Endothelial cell of hepatic sinusoid (primary cell): ENCODE measurements at regions not wholly inside any gene's neighbourhood (a gene's known extent, or its start where the extent isn't known, plus 50 kb on each side); places are given as distances from the start of the nearest gene placed in this dataset.
"Not testable (repeated sequence)": the region's sequence is repeated elsewhere in the genome, so short reads cannot be mapped to it uniquely, and the experiment has no call there.

Experiments used
- in situ Hi-C: cut with HindIII; loops from 2 replicates; pipeline ENCODE4 v1.10.0; 2017; ENCODE audit warnings: low sequenced_read_pairs

DNA sequence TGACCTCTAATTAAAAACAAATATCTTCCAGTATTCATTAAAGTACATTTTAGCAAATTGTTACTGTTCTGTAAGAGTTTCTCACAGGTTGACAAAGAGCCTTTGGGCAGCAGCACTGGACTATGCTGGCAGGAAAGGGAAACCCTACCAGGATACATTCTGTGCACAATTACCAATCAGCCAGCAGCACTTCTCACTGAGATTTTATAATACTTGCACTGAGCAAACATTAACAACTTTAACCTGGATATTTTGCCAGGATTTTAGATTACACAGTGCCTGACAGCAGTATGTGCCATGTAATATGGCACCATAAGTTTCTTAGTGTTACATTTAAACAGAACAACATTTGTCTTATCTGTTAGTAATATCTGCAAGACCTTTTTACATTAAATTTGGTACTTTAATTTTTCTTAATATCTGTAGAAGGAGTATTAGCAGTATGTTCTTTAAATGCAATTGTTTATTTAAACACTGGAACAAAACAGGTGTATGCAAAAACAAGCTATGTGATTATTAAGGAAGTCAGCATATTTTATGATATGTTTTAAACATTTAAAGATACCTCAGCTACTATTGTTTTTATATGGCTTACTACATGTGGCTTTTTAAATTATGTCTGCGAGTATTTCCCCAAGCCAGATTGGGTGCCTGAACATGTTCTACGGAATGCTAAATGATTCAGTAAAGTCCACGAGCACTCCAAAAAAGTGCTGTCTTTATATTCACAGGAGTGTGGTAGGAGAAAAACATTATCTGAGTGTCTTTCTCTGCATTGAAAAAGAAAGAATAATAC lies 699.0 kb upstream of the LUZP2 start:
- in situ Hi-C loops, result no loop called here

DNA sequence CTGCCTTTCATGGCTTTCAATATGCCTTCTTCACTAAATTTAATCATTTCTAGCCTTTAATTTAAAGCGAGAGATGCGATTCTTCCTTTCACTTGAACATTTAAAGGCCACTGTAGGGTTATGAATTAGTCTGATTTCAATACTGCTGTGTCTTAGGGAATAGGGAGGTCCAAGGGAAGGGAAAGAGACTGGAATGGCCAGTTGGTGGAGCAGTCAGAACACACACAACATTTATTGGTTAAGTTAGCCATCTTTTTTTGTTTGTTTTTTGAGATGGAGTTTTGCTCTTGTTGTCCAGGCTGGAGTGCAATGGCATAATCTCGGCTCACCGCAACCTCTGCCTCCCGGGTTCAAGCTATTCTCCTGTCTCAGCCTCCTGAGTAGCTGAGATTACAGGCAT lies 662.5 kb upstream of the LUZP2 start:
- in situ Hi-C loops, result not testable (repeated sequence)

DNA sequence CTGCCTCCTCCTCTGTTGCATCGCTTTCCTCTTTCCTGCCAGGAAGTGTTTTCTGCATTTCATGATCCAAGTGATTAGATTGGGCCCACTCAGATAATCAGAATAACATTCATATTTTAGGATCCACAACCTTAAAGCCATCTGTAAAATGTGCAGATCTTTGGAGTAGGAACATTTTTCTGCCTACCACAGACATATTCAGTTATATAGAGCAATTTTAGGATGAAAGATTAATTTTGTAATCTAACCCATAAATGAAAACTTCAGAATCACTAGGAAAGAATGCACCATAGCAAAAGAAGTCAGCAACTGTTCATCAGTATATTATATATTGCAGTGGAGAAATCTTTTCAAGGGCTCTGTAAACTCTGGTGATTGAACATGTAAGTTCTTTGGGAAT lies 659.9 kb upstream of the LUZP2 start:
- in situ Hi-C loops, result no loop called here

DNA sequence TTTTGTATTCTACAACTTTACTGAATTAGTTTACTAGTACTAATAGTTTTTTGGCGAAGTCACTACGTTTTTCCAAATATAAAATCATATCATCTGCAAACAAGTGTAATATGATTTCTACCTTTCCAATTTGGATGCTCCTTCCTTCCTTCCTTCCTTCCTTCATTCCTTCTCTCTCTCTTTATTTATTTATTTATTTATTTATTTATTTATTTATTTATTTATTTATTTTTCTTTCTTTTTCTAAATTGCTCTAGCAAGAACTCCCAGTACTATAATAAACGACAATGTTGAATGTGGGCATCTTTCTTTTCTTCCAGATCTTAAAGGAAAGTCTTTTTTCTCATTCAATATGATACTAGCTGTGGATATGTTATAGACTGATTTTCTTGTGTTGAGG lies 656.0 kb upstream of the LUZP2 start:
- in situ Hi-C loops, result no loop called here

DNA sequence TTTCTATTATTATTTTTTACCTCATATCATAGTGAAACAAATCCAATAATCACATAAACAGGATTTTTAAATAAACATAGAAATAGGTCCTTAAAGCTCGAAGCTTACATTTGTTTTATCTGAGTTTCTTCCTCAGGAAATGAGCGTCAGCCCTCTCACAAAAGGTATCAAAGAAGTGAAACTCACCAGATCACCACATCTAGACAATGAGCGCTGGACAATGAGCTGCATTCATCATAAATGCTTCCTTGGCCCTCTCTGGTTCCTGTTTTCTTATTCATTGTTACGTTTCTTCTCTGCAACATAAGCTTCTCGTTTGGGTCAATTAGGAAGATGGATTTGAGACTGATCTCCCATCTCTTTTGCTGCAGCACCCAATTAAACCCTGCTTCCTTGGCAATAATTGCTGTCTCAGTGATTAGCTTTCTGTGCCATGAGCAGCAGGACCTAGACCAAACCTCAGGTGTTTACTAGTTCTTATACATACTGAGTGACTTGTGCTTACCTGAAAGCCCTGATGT lies 649.9 kb upstream of the LUZP2 start:
- in situ Hi-C loops, result no loop called here

DNA sequence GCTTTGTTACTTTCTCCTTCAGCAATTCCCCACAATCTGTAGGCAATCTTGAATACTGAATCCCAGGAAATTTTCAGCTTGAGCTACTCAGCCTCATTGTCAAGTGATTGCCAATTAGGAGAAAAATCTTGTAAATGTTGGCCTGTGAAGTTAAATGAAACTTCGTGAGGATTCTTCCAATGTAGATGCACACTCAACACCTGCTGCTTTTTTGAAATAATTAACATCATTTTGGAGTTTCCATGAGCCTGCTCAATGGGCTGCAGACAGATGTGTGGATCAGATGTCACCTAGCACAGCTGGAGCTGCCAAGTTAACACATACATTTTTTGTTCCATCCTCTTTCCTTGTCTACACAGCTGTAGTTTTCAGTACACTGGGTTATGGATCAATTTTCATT lies 645.6 kb upstream of the LUZP2 start:
- in situ Hi-C loops, result no loop called here

DNA sequence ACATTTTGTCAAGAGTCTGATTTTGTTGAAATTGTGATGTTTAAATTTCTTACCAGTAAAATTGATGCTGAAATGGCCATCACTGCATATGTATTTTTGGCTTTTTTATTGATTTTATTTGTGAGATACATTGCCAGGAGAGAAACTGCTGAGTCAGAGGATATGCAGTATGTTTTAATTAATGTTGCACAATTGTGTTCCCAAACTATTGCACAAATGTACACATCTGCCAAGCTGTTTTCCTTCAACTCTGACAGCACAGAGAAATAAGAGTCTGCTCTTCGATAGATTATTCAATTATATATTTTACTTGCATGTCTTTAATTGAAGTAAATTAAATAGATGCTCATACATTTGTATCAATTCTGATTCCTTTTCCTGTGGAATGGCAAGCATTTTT lies 640.2 kb upstream of the LUZP2 start:
- in situ Hi-C loops, result no loop called here

DNA sequence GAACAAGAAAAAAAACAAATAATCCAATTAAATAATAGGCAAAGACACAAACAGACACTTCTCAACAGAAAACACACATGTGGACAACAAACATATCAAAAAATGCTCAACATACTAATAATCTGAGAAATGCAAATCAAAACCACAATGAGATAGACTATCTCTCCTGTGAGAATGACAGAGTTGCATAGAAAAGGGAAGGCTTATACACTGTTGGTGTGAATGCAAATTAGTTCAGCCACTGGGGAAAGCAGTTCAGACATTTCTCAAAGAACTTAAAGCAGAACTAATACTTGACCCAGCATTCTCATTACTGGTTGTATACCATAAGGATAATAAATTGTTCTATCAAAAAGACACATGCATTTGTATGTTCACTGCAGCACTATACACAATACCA lies 637.8 kb upstream of the LUZP2 start:
- in situ Hi-C loops, result no loop called here

DNA sequence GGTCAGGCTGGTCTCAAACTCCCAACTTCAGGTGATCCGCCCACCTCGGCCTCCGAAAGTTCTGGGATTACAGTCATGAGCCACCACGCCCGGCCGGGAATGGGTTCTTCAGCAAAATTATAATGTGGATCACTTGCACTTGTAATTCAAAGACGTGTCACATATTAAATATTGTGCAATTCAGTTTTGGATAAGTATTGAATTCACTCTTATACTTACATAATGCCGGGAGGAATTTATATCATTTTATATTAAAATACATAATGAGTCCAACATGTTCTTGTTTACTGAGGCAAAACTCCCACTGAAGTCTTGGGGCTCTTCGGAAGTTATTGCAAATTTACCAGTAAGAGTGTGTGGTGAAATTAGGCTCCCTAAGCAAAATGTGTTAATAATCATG lies 635.2 kb upstream of the LUZP2 start:
- in situ Hi-C loops, result no loop called here

DNA sequence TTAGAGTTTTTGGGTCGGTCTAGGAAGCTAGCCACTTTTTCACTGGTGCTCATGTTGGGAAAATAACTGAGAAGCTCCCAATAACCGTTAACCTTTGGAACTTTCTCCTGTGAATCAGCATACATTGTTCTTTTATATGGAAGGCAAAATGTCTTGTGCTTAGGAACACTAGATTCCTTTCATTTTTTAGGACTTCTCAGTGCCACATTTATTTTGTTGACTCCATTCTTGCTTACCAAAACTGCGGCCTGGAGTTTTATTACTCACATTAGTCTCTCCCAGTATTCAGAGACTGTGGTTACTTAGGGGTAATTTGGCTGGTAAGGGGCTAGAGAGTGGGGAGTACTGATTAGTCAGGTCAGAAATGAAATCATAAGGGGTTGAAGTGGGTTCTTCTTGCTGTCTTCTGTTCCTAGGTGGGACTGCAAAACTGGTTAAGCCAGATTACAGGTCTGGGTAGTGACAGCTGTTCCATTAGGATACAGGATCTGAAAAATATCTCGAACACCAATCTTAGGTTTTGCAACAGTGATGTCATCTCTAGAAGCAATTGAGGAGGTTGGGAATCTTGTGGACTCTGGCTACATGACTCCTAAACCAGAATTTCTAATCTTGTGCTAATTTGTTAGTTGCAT lies 631.4 kb upstream of the LUZP2 start:
- in situ Hi-C loops, result no loop called here

DNA sequence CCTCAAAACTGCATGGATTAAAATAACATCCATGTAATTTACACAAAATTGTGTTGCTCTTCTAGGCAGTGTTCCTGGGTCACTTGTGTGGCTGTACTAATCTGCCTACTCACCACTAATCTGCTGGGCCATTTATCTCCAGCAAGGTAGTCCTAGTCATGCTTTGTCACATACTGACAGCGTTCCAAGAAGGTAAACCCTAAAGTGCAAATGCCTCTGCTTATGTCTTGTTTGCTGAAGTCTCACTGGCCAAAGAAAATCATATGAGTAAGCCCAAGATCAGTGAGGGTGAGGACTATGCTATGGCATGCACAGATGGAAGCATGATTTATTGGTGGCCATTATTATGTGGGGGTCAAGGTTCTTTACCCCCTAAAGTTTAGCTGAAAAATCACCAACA lies 630.2 kb upstream of the LUZP2 start:
- in situ Hi-C loops, result no loop called here

DNA sequence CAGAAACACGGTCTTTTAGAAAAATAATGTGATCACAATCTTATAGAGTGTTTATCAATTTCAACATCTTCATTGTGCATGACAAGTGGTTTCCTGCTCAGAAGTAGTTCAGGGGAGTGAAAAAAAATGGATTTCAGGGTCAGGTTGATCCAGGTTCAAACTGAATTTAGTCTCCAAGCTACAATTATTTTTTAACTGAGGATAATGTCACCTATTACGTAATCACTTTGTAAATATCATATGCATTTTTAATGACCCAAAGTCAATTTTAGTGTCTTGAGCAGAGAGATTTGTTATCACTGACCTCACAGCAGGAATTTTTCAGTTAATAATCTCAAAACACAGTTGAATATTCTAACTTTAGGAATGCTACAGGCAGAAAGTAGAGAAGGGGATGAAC lies 627.2 kb upstream of the LUZP2 start:
- in situ Hi-C loops, result loop anchor here (5.0 kb wide), 1 partner anchor 58 kb away; no protein-coding TSS in a partner anchor

DNA sequence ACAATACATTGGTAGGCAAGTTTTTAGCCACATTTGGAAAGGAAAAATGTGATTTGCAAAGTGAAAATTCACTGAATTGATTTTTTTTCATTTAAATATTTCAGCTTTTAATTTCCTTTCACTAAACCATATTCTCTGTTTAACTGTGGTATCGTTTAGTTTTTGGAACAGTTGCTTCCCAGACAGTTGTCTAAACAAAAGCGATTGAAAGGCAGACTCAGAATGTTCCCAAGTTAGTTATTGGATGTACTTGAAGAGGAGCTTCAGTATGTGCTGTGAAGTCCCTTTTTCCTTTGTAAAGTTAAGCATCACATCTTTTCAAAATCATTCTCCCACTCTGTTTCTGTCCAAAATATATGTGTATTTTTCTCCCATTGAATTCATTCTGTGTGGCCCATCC lies 623.4 kb upstream of the LUZP2 start:
- in situ Hi-C loops, result loop anchor here (5.0 kb wide), 1 partner anchor 54 kb away; no protein-coding TSS in a partner anchor

DNA sequence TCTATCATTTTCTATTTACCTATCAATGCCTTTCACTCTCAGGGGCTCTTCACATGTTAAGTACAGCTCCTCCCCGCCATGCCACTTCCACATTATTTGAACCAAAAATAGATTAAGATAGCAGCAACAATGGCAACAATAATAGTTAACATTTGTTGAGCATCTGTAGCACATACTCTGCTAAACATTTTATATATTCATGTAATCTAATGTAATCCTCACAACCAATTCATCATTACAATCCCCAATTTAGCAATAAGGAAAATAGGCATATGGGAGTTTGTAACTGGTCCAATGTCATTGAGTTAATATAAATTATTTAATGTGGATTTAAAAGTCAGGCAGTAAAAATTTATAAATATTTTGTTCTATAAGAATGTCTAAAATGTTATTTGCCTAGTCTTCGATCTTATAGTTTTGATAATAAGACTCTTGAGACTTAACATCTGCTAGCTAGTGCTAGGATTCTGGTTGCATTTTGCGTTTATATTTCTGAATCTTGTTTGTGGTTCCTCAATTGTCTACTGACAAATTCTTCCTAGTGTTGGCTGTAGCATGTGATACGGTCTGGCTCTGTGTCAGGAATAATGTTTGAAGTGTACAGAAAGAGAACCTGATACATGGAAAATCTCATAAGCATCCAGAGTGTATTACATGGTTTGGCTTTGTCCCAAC lies 621.5 kb upstream of the LUZP2 start:
- in situ Hi-C loops, result no loop called here

DNA sequence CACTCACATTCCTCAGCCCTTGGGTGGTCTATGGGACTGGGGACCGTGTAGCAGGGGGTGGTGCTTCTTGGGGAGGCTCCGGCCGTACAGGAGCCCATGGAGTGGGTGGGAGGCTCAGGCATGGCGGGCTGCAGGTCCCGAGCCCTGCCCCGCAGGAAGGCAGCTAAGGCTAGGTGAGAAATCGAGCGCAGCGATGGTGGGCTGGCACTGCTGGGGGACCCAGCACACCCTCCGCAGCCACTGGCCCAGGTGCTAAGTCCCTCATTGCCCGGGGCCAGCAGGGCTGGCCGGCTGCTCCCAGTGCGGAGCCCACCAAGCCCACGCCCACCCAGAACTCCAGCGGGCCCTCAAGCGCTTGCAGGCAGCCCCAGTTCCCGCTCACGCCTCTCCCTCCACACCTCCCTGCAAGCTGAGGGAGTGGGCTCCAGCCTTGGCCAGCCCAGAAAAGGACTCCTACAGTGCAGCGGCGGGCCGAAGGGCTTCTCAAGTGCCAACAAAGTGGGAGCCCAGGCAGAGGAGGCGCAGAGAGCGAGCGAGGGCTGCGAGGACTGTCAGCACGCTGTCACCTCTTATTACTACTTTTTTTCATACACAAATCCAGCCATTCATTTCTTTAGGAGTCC lies 613.3 kb upstream of the LUZP2 start:
- in situ Hi-C loops, result not testable (repeated sequence)

DNA sequence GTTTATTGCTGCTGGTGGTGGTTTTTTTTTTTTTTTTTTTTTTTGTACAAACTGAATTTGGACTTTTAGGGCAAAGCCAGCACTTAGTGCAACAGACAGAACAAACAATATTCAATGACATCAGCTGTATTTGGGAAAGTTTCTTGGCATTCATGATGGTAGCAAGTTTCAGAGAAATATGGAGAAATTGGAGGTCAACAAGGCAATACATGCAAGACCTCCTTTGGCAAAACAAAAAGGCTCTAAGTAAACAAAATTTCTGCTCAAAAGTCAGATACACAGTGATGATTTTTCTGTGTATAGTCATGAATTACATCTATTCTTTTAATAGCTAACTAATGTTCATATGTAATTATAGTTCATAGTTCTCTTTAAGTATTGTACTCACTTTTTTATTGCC lies 612.5 kb upstream of the LUZP2 start:
- in situ Hi-C loops, result no loop called here

DNA sequence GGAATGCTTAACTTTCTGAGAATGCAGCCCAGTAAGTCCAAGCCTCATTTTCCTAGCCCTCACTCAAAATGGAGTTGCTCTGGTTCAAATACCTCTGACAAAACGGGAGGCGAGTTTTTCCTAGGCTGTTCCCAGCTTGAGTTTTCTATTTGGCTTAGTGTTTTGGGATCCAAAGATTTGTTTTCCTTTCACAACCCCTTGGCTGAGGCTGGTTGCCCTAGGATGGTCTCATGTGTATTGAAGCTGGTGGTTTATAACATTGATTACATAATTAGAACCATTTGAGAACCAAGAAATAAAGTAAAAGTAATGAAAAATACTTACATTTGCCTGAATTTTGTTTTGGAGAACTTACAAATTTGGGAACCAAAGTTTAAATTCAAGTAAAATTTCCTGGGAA lies 611.1 kb upstream of the LUZP2 start:
- in situ Hi-C loops, result no loop called here

DNA sequence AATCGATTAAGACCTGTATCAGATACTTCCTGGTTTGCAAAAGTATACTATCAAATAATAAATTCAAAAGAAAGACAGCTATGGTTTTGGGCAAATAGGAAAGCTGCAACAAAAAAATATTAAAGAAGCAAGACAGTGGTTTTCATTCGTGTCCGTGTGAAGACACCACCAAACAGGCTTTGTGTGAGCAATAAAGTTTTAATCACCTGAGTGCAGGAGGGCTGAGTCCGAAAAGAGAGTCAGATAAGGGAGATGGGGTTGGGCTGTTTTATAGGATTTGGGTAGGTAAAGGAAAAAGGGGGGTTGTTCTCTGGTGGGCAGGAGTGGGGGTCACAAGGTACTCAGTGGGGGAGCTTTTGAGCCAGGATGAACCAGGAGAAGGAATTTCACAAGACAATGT lies 609.7 kb upstream of the LUZP2 start:
- in situ Hi-C loops, result not testable (repeated sequence)

DNA sequence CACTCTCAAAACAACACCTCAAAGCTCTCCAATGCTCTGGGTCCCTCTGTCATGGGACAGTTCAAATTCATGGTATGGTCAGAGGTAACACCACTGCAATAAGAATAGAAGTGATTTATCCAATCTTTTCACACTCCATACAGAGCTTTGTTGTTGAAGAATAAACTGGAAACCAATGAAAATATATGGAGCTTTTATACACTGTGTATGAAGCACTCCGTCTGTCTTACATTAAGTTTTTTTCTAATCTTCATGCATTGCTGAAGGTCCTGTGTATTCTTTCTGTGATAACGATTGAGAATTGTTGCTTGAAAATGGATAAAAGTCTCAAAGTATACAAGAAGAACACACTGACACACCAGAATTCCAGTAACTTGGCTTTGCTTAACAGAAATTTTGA lies 603.7 kb upstream of the LUZP2 start:
- in situ Hi-C loops, result no loop called here

DNA sequence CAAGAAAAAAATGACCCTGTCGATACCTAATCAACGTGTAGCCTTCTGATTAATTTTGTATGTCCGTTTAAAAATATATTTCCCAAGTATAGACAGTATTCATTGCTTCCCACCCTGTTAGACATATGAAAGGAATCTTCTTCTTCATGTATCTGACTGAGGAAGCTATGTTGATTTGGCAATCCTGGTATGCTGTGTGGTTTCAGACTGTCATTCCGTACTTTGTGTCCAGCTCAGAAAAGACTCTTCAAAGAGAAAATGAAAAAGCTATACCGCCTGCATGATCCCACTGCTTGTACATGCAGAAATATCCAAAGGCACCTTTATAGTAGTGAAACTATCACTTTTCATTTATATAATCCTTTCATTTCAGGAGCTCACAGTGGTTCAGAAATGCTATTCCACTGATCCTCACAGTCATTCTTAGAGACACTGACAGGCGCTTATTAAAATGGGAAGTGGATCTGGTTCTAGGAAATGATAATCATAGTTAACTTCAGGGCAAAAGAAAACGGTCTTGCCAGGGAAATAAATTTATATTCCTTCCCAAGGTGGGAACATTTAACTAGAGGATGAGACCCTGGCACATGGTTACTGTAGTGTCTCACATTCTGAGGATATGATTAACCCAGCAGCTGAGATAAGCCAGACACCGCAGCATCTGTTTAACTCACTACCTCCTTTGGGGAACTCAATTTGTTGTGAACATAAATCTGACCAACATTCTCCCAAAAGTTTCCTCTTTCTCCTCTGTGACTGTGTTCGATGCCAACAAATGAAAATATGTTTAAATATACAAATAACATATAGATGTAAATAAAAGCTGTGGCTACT lies 599.2 kb upstream of the LUZP2 start:
- in situ Hi-C loops, result no loop called here
